PFSK-1 (cell line): ENCODE measurements at regions not wholly inside any gene's neighbourhood (a gene's known extent, or its start where the extent isn't known, plus 50 kb on each side); places are given as distances from the start of the nearest gene placed in this dataset.

Experiments used
- POLR2AphosphoS5 ChIP-seq: IDR thresholded peaks from 2 replicates; pipeline ENCODE4 v1.6.1; 2012; ENCODE audit warnings: low read depth, mild to moderate bottlenecking, control low read depth, low read length, moderate library complexity
- TAF1 ChIP-seq: IDR thresholded peaks from 2 replicates; pipeline ENCODE4 v1.6.1; 2012; ENCODE audit warnings: low read length, control low read depth, borderline replicate concordance; ENCODE audit not compliant: insufficient read depth

DNA sequence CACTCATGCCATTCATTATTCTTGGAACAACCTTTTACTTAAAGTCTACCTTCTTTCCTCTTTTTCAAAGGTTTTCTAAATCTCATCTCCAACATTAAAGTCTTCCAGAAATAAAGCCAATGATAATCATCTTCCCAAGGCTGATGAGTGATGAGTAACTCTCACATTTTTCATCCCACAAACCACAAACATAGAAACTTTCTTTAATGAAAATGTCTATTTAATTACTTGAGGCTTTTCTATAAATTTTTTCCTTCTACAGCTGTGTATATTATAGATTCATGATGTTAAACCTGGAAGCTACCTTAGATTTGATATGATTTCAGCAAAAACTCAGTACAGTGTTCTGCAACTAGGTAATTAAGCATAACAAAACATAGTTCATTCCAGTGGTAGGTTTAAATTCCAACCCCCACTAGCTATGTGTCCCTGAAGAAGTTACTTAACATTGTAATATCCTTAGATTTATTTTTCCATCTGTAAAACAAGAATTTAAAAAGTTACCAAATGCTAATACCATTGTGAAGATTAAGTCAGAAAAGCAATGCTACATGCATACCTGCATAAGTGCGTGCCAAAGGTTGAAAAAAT is 845.4 kb downstream of the KCNA4 start:
- TF ChIP-seq POLR2AphosphoS5, result no peak
- TF ChIP-seq TAF1, result no peak
